HG03095 (cell line): ENCODE measurements at regions not wholly inside any gene's neighbourhood (a gene's known extent, or its start where the extent isn't known, plus 50 kb on each side); places are given as distances from the start of the nearest gene placed in this dataset.

Source experiments
- ATAC-seq: cut with Tn5 transposase; IDR thresholded peaks from one replicate; pipeline ENCODE4 v1.9.1; 2021; ENCODE audit warnings: moderate library complexity; ENCODE audit not compliant: unreplicated experiment

GRCh38 chr12:115012861-115013235, 328.9 kb upstream of the TBX3 start:
- no peak for ATAC-seq

- no peak for ATAC-seq
Observed at GRCh38 chr12:115011703-115012102, 327.7 kb upstream of the TBX3 start.

GRCh38 chr12:115010324-115010995, 326.5 kb upstream of the TBX3 start:
- no peak for ATAC-seq

- peak; percentile 88 for ATAC-seq
Observed at GRCh38 chr12:115008929-115009328, 325.0 kb upstream of the TBX3 start.

- ATAC-seq: no peak
Observed at GRCh38 chr12:115004470-115005146, 320.6 kb upstream of the TBX3 start.

GRCh38 chr12:115002434-115002833, 318.5 kb upstream of the TBX3 start:
- ATAC-seq: no peak

- no peak for ATAC-seq
Observed at GRCh38 chr12:115001571-115002180, 317.7 kb upstream of the TBX3 start.

- no peak for ATAC-seq
Observed at GRCh38 chr12:115000038-115000437, 316.1 kb upstream of the TBX3 start.

- ATAC-seq: no peak
Observed at GRCh38 chr12:114998750-114999128, 314.8 kb upstream of the TBX3 start.

- ATAC-seq: no peak
Observed at GRCh38 chr12:114998118-114998749, 314.3 kb upstream of the TBX3 start.

- ATAC-seq: no peak
Observed at GRCh38 chr12:114996382-114996781, 312.4 kb upstream of the TBX3 start.

GRCh38 chr12:114995891-114996290, 311.9 kb upstream of the TBX3 start:
- no peak for ATAC-seq

- ATAC-seq: no peak
Observed at GRCh38 chr12:114993165-114993564, 309.2 kb upstream of the TBX3 start.

- ATAC-seq: no peak
Observed at GRCh38 chr12:114992443-114992842, 308.5 kb upstream of the TBX3 start.

GRCh38 chr12:114990381-114990780, 306.4 kb upstream of the TBX3 start:
- ATAC-seq: no peak

- no peak for ATAC-seq
Observed at GRCh38 chr12:114986849-114987248, 302.9 kb upstream of the TBX3 start.

- ATAC-seq: no peak
Observed at GRCh38 chr12:114986178-114986714, 302.3 kb upstream of the TBX3 start.

- no peak for ATAC-seq
Observed at GRCh38 chr12:114984634-114985061, 300.7 kb upstream of the TBX3 start.

- no peak for ATAC-seq
Observed at GRCh38 chr12:114982760-114983159, 298.8 kb upstream of the TBX3 start.

GRCh38 chr12:114981036-114981435, 297.1 kb upstream of the TBX3 start:
- no peak for ATAC-seq

- ATAC-seq: no peak
Observed at GRCh38 chr12:114976959-114977358, 293.0 kb upstream of the TBX3 start.

- no peak for ATAC-seq
Observed at GRCh38 chr12:114976372-114976771, 292.4 kb upstream of the TBX3 start.
